Effector CD8-positive, alpha-beta T cell (primary cell): ENCODE measurements at regions not wholly inside any gene's neighbourhood (a gene's known extent, or its start where the extent isn't known, plus 50 kb on each side); places are given as distances from the start of the nearest gene placed in this dataset.
"Not testable (repeated sequence)": the region's sequence is repeated elsewhere in the genome, so short reads cannot be mapped to it uniquely, and the experiment has no call there.

Experiments used
- DNase-seq: peaks from one replicate; lab custom pipeline; 2025; lab: John Stamatoyannopoulos, UW

GRCh38 chr9:97103613-97104383 lies 64.9 kb upstream of the CTSV start:
- not testable (repeated sequence) for DNase-seq

- DNase-seq, result not testable (repeated sequence)
Measured at GRCh38 chr9:97099540-97099939, 60.6 kb upstream of the CTSV start.

- DNase-seq, result no peak
Measured at GRCh38 chr9:97096793-97097192, 57.9 kb upstream of the CTSV start.

GRCh38 chr9:97089361-97089760 lies 50.4 kb upstream of the CTSV start:
- not testable (repeated sequence) for DNase-seq
